Central memory CD4-positive, alpha-beta T cell (primary cell): ENCODE measurements at regions not wholly inside any gene's neighbourhood (a gene's known extent, or its start where the extent isn't known, plus 50 kb on each side); places are given as distances from the start of the nearest gene placed in this dataset.
"Not testable (repeated sequence)": the region's sequence is repeated elsewhere in the genome, so short reads cannot be mapped to it uniquely, and the experiment has no call there.

ENCODE experiments used
- DNase-seq: peaks from one replicate; pipeline ENCODE4 v3.0.0; 2022

GRCh38 chr4:138790706-138791340, 224.8 kb upstream of the NOCT start:
- DNase-seq, result no peak

- no peak for DNase-seq
Measured at GRCh38 chr4:138789796-138790195, 225.8 kb upstream of the NOCT start.

GRCh38 chr4:138788857-138789256, 226.7 kb upstream of the NOCT start:
- no peak for DNase-seq

GRCh38 chr4:138788267-138788790, 227.3 kb upstream of the NOCT start:
- DNase-seq, result no peak

- not testable (repeated sequence) for DNase-seq
Measured at GRCh38 chr4:138779761-138780160, 235.8 kb upstream of the NOCT start.

- DNase-seq, result no peak
Measured at GRCh38 chr4:138775890-138776289, 239.7 kb upstream of the NOCT start.

GRCh38 chr4:138775489-138775888, 240.1 kb upstream of the NOCT start:
- no peak for DNase-seq

- no peak for DNase-seq
Measured at GRCh38 chr4:138774940-138775339, 240.6 kb upstream of the NOCT start.

GRCh38 chr4:138774125-138774524, 241.5 kb upstream of the NOCT start:
- not testable (repeated sequence) for DNase-seq

GRCh38 chr4:138773321-138773720, 242.3 kb upstream of the NOCT start:
- no peak for DNase-seq

- DNase-seq, result no peak
Measured at GRCh38 chr4:138772366-138772765, 243.2 kb upstream of the NOCT start.

- DNase-seq, result no peak
Measured at GRCh38 chr4:138770818-138771217, 244.8 kb upstream of the NOCT start.

GRCh38 chr4:138766332-138766731, 249.2 kb upstream of the NOCT start:
- no peak for DNase-seq

GRCh38 chr4:138765442-138765841, 250.1 kb upstream of the NOCT start:
- DNase-seq, result no peak

- DNase-seq, result no peak
Measured at GRCh38 chr4:138761638-138762220, 253.9 kb upstream of the NOCT start.

- no peak for DNase-seq
Measured at GRCh38 chr4:138759554-138759902, 256.1 kb upstream of the NOCT start.

GRCh38 chr4:138758876-138759553, 256.6 kb upstream of the NOCT start:
- no peak for DNase-seq

GRCh38 chr4:138758196-138758595, 257.4 kb upstream of the NOCT start:
- DNase-seq, result no peak

- no peak for DNase-seq
Measured at GRCh38 chr4:138757432-138757831, 258.1 kb upstream of the NOCT start.

- DNase-seq, result no peak
Measured at GRCh38 chr4:138756519-138756918, 259.1 kb upstream of the NOCT start.

GRCh38 chr4:138751309-138751708, 264.3 kb upstream of the NOCT start:
- DNase-seq, result no peak

GRCh38 chr4:138749303-138749702, 266.3 kb upstream of the NOCT start:
- no peak for DNase-seq

GRCh38 chr4:138741766-138742377, 273.7 kb upstream of the NOCT start:
- DNase-seq, result no peak
